Natural killer cell (primary cell): ENCODE measurements at regions not wholly inside any gene's neighbourhood (a gene's known extent, or its start where the extent isn't known, plus 50 kb on each side); places are given as distances from the start of the nearest gene placed in this dataset.

Experiments used
- ATAC-seq, 3 donors: fragments of 150-1000 bp in 2 of 3; fragments of 200-7000 bp in 1 of 3; cut with Tn5 transposase; 1 replicate in 1 of 3; 2 replicates in 2 of 3; pipeline ENCODE4 v1.10.0; 2021; ENCODE audit warnings: mild to moderate bottlenecking in 2 of 3, moderate library complexity in 2 of 3
- DNase-seq, 2 donors: peaks; one replicate each; pipeline versions ENCODE4 v3.0.0 to v3.0.0-alpha.2; 2013 to 2021; ENCODE audit warnings: mixed read lengths in 1 of 2
- H3K27ac ChIP-seq: one replicate; pipeline ENCODE4 v1.5.1; 2013; ENCODE audit warnings: mild to moderate bottlenecking, low read length
- H3K27me3 ChIP-seq: one replicate; pipeline ENCODE4 v1.6.1; 2013; ENCODE audit warnings: low read length; ENCODE audit not compliant: control insufficient read depth, insufficient read depth
- H3K36me3 ChIP-seq: one replicate; pipeline ENCODE4 v1.6.1; 2013; ENCODE audit warnings: low read length; ENCODE audit not compliant: control insufficient read depth, insufficient read depth
- H3K4me1 ChIP-seq: one replicate; pipeline ENCODE4 v1.6.1; 2013; ENCODE audit warnings: low read length; ENCODE audit not compliant: control insufficient read depth, insufficient read depth
- H3K4me3 ChIP-seq: one replicate; pipeline ENCODE4 v1.5.1; 2013; ENCODE audit warnings: low read length
- H3K9me3 ChIP-seq: one replicate; pipeline ENCODE4 v1.6.1; 2013; ENCODE audit warnings: low read length; ENCODE audit not compliant: control insufficient read depth, insufficient read depth
- H3K27ac Mint-ChIP-seq, 2 donors: one replicate each; pipeline ENCODE4 v1.8.0; 2022; ENCODE audit warnings: mild to moderate bottlenecking in 2 of 2, mixed read lengths in 2 of 2, moderate library complexity in 1 of 2
- H3K27me3 Mint-ChIP-seq, 2 donors: one replicate each; pipeline ENCODE4 v1.8.0; 2022; ENCODE audit warnings: low read depth in 2 of 2, mixed read lengths in 2 of 2
- H3K36me3 Mint-ChIP-seq: one replicate; pipeline ENCODE4 v1.8.0; 2022; ENCODE audit warnings: mixed read lengths
- H3K4me1 Mint-ChIP-seq, 2 donors: one replicate each; pipeline ENCODE4 v1.8.0; 2022; ENCODE audit warnings: mixed read lengths in 2 of 2
- H3K4me3 Mint-ChIP-seq: one replicate; pipeline ENCODE4 v1.8.0; 2022; ENCODE audit warnings: mild to moderate bottlenecking, moderate library complexity, mixed read lengths
- H3K9me3 Mint-ChIP-seq, 2 donors: one replicate each; pipeline ENCODE4 v1.8.0; 2022; ENCODE audit warnings: mixed read lengths in 2 of 2
- WGBS: methylation state at CpG from one replicate; pipeline ENCODE4 v1.1.7; 2013; ENCODE audit warnings: missing lambda C conversion rate; ENCODE audit not compliant: insufficient coverage; 5-methylcytosine and 5-hydroxymethylcytosine counted together
- intact Hi-C: fragments of 100-400 bp; cut with micrococcal nuclease; formaldehyde crosslinking; loops from one replicate; pipeline ENCODE4 v1.14.2; 2022
- TF ChIP-seq, protein P1 (sequence below): fragments of 200-600 bp; IDR thresholded peaks from one replicate; pipeline ENCODE4 v1.8.0; 2022; ENCODE audit warnings: antibody characterized with exemption

DNA sequence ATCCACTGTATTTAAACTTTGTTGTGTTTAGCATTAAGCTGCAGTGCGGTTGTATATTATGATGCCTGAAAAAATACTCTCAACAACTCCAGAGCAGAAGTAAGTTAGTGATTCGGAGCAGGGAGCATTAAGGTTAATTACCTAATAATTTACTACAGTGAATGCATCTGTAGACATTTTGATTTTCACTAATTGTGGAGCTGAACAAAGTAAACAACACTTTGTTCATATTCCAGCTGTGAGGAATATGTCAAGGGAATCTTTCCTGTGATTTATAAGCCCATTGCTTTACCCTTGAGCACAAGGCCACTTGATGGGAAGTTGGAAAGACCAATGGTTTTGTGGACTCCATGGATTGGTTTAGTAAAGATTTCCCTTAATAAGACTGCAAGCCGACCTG lies 77.1 kb downstream of the CBLN4 start:
- Histone ChIP-seq H3K9me3 (peaks cover 2% of the 10 kb centered on the region), H3K36me3 (no peaks in the 10 kb centered on the region), H3K27ac (no peak overlapping the region), H3K27me3 (no peaks in the 10 kb centered on the region), H3K4me3 (no peak overlapping the region), H3K4me1 (no peaks in the 10 kb centered on the region)
- ATAC-seq (no peak), DNase-seq (no peak)
- Mint-ChIP-seq H3K36me3 (no peaks in the 10 kb centered on the region), H3K4me3 (no peak overlapping the region), H3K4me1 (no peaks in the 10 kb centered on the region), H3K27me3 (no peaks in the 10 kb centered on the region), H3K9me3 (peaks cover 6 to 7% of the 10 kb centered on the region in 2 donors), H3K27ac (no peak overlapping the region)
- intact Hi-C loops, result no loop called here
- WGBS, result 80% methylated on average over 1 of the region's 3 CpGs
- TF ChIP-seq, protein P1, sequence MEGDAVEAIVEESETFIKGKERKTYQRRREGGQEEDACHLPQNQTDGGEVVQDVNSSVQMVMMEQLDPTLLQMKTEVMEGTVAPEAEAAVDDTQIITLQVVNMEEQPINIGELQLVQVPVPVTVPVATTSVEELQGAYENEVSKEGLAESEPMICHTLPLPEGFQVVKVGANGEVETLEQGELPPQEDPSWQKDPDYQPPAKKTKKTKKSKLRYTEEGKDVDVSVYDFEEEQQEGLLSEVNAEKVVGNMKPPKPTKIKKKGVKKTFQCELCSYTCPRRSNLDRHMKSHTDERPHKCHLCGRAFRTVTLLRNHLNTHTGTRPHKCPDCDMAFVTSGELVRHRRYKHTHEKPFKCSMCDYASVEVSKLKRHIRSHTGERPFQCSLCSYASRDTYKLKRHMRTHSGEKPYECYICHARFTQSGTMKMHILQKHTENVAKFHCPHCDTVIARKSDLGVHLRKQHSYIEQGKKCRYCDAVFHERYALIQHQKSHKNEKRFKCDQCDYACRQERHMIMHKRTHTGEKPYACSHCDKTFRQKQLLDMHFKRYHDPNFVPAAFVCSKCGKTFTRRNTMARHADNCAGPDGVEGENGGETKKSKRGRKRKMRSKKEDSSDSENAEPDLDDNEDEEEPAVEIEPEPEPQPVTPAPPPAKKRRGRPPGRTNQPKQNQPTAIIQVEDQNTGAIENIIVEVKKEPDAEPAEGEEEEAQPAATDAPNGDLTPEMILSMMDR, result no peak

DNA sequence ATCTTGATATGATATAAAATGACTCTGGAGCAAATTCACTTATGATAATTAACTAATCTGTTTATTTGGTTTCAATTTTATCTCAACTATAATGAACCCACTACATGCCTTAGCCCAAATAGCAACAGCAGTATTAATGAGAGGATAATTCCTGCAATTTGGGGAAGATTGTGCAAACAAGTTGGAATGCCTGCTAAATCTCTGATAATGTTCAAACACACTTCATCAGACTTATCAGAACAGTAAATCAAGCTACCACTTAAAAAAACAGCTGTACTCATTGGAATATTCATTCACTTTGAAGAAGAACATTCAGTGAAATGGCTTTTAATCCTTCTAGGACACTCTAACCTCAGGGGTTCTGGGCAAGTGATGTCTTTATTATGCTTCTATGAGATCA lies 85.4 kb downstream of the CBLN4 start:
- no peak overlapping the region for H3K27ac Mint-ChIP-seq
- H3K4me3 Mint-ChIP-seq, result no peak overlapping the region
- no peak for DNase-seq
- no peaks in the 10 kb centered on the region for H3K27me3 ChIP-seq
- no peaks in the 10 kb centered on the region for H3K4me1 Mint-ChIP-seq
- no peaks in the 10 kb centered on the region for H3K36me3 ChIP-seq
- peaks cover 4 to 13% of the 10 kb centered on the region in 2 donors for H3K9me3 Mint-ChIP-seq
- no peak for ATAC-seq
- TF ChIP-seq, protein P1, result no peak
- no peak overlapping the region for H3K27ac ChIP-seq
- H3K4me3 ChIP-seq, result no peak overlapping the region
- no peaks in the 10 kb centered on the region for H3K36me3 Mint-ChIP-seq
- no peaks in the 10 kb centered on the region for H3K4me1 ChIP-seq
- intact Hi-C loops, result no loop called here
- no peaks in the 10 kb centered on the region for H3K9me3 ChIP-seq
- no peaks in the 10 kb centered on the region for H3K27me3 Mint-ChIP-seq

DNA sequence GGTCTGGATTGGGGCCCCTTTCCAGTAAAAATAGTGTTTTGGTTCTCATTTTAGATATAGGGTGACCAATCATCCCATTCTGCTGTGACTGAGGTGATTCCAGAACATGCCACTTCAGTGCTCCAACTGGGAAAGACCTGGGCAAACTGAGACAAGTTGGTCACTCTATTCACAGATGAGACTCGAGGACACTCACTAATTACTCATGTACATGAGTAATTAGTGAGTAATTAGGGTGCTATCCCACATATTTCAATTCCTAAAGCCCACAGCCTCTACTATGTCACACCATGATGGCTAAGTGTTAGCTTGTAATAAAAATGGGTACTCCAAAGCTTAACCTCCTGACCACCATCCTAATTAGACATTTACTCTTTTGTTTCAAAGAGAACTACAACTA lies 86.0 kb downstream of the CBLN4 start:
- no CpG with 5 or more reads among the region's 1 CpG for WGBS
- no peak overlapping the region for H3K27ac Mint-ChIP-seq
- intact Hi-C loops, result no loop called here

DNA sequence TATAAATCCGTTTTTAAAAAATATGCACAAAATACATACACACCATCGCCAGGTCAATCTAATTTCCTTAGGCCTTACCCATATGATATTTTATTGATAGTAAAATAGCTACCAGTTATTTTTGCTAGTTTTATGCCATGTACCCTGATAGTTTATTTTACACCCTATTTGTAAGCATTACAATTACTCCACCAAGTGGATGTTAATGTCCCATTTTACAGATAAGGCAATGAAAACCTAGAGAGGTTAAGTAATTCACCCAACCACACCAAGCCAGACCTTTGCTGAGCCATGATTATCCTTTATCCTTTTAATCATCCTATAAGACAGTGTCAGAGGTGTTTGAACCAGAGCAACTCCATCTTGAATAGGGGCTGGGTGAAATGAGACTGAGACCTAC lies 86.8 kb downstream of the CBLN4 start:
- DNase-seq, result no peak
- no peaks in the 10 kb centered on the region for H3K36me3 Mint-ChIP-seq
- no peaks in the 10 kb centered on the region for H3K27me3 Mint-ChIP-seq
- Histone ChIP-seq H3K27me3 (no peaks in the 10 kb centered on the region), H3K9me3 (no peaks in the 10 kb centered on the region), H3K4me3 (no peak overlapping the region), H3K4me1 (no peaks in the 10 kb centered on the region), H3K27ac (no peak overlapping the region), H3K36me3 (no peaks in the 10 kb centered on the region)
- intact Hi-C loops, result no loop called here
- no peaks in the 10 kb centered on the region for H3K4me1 Mint-ChIP-seq
- TF ChIP-seq, protein P1, result no peak
- no peak overlapping the region for H3K4me3 Mint-ChIP-seq
- no CpG with 5 or more reads among the region's 2 CpGs for WGBS
- no peak for ATAC-seq
- H3K9me3 Mint-ChIP-seq, result peaks cover 4 to 13% of the 10 kb centered on the region in 2 donors
- no peak overlapping the region for H3K27ac Mint-ChIP-seq

More for the DNA sequence above, 86.0 kb downstream of the CBLN4 start:
- Histone ChIP-seq H3K36me3 (no peaks in the 10 kb centered on the region), H3K4me1 (no peaks in the 10 kb centered on the region), H3K27me3 (no peaks in the 10 kb centered on the region), H3K27ac (no peak overlapping the region), H3K9me3 (no peaks in the 10 kb centered on the region), H3K4me3 (no peak overlapping the region)
- TF ChIP-seq, protein P1, result no peak
- ATAC-seq (no peak), DNase-seq (no peak)
- Mint-ChIP-seq H3K27me3 (no peaks in the 10 kb centered on the region), H3K4me3 (no peak overlapping the region), H3K36me3 (no peaks in the 10 kb centered on the region), H3K4me1 (no peaks in the 10 kb centered on the region), H3K9me3 (peaks cover 4 to 13% of the 10 kb centered on the region in 2 donors)
